ENCODE measurements at regions not wholly inside any gene's neighbourhood (a gene's known extent, or its start where the extent isn't known, plus 50 kb on each side); places are given as distances from the start of the nearest gene placed in this dataset.

DNA sequence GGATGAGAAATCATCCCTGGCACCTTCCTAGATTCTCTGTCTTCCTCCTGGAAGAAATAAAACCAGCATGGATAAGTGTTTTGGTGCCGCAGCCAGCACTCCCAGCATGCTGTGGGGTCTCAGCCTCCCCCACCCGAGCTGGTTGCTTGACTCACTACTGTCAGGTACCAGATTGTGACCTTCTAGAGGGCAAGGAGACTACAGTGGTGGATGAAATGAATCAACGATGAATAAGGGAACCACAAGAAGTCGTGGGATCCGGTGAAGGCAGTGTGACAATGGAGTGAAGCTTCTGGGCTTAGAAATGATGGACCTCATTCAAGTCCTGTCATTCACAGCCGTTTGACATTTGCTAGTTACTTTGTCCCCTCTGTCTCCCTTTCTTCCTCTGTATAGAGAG lies 50.2 kb upstream of the SLCO3A1 start:
- Histone ChIP-seq H3K4me1 (ENCODE audit: control insufficient read depth, insufficient read depth, low read length) (no peaks in the 10 kb centered on the region), H3K9ac (ENCODE audit: control insufficient read depth, insufficient read depth, low read length) (no peak overlapping the region), H3K9me3 (replicated peaks; ENCODE audit: control insufficient read depth, insufficient read depth, low read length) (no peaks in the 10 kb centered on the region), H3K27me3 (replicated peaks in 1 of 2; ENCODE audit: control insufficient read depth in 2 of 2, insufficient read depth in 2 of 2, low read length in 1 of 2) (no peaks in the 10 kb centered on the region), H2AFZ (ENCODE audit: control insufficient read depth, low read depth, low read length) (no peak overlapping the region), H4K20me1 (ENCODE audit: control insufficient read depth, insufficient read depth) (no peaks in the 10 kb centered on the region), H3K27ac (ENCODE audit: control insufficient read depth, insufficient read depth) (no peak overlapping the region), H3K4me2 (ENCODE audit: control insufficient read depth, insufficient read depth) (no peak overlapping the region), H3K4me3 (no peak overlapping the region), H3K79me2 (ENCODE audit: control insufficient read depth, insufficient read depth, low read length) (no peaks in the 10 kb centered on the region), H3K36me3 (ENCODE audit: control insufficient read depth in 2 of 2, insufficient read depth in 2 of 2, low read length in 1 of 2) (no peaks in the 10 kb centered on the region)
- ChIA-PET CTCF (no interaction called here), POLR2A (no interaction called here), SMC1A (ENCODE audit: uncharacterized antibody, unreplicated experiment) (no interaction called here), RAD21 (ENCODE audit: unreplicated experiment) (no interaction called here)
- DNase-seq (ENCODE audit: low read depth, low spot score), result no peak
- FAIRE-seq, result no peak
- ATAC-seq, result no peak
- TF ChIP-seq TCF12 (IDR thresholded peaks at IDR 0.05; ENCODE audit: low read depth, low read length), result no peak
- no peak for TF ChIP-seq YY1 (IDR thresholded peaks at IDR 0.05; ENCODE audit: low read depth, low read length)
- TF ChIP-seq JUNB (IDR thresholded peaks at IDR 0.05), result no peak
- TF ChIP-seq, protein P1, sequence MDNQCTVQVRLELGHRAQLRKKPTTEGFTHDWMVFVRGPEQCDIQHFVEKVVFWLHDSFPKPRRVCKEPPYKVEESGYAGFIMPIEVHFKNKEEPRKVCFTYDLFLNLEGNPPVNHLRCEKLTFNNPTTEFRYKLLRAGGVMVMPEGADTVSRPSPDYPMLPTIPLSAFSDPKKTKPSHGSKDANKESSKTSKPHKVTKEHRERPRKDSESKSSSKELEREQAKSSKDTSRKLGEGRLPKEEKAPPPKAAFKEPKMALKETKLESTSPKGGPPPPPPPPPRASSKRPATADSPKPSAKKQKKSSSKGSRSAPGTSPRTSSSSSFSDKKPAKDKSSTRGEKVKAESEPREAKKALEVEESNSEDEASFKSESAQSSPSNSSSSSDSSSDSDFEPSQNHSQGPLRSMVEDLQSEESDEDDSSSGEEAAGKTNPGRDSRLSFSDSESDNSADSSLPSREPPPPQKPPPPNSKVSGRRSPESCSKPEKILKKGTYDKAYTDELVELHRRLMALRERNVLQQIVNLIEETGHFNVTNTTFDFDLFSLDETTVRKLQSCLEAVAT (IDR thresholded peaks at IDR 0.05), result no peak
- TF ChIP-seq SMARCA5 (IDR thresholded peaks at IDR 0.05), result no peak
- TF ChIP-seq BACH1 (IDR thresholded peaks at IDR 0.05; ENCODE audit: borderline replicate concordance), result no peak
- TF ChIP-seq TCF3 (IDR thresholded peaks at IDR 0.05; ENCODE audit: borderline replicate concordance, insufficient read depth, low read depth, low read length), result no peak
- TF ChIP-seq HCFC1 (IDR thresholded peaks at IDR 0.05; ENCODE audit: low read length), result no peak
- TF ChIP-seq ZNF24 (IDR thresholded peaks at IDR 0.05), result no peak
- no peak for TF ChIP-seq CHD2 (IDR thresholded peaks at IDR 0.05; ENCODE audit: borderline replicate concordance, low read depth, low read length)
- TF ChIP-seq, protein P2, sequence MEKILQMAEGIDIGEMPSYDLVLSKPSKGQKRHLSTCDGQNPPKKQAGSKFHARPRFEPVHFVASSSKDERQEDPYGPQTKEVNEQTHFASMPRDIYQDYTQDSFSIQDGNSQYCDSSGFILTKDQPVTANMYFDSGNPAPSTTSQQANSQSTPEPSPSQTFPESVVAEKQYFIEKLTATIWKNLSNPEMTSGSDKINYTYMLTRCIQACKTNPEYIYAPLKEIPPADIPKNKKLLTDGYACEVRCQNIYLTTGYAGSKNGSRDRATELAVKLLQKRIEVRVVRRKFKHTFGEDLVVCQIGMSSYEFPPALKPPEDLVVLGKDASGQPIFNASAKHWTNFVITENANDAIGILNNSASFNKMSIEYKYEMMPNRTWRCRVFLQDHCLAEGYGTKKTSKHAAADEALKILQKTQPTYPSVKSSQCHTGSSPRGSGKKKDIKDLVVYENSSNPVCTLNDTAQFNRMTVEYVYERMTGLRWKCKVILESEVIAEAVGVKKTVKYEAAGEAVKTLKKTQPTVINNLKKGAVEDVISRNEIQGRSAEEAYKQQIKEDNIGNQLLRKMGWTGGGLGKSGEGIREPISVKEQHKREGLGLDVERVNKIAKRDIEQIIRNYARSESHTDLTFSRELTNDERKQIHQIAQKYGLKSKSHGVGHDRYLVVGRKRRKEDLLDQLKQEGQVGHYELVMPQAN (conservative IDR thresholded peaks at IDR 0.05), result no peak
- no peak for TF ChIP-seq PAX5 (IDR thresholded peaks at IDR 0.05; ENCODE audit: borderline replicate concordance, low read depth, low read length)
- TF ChIP-seq PML (IDR thresholded peaks at IDR 0.05; ENCODE audit: low read length), result no peak
- TF ChIP-seq, protein P3, sequence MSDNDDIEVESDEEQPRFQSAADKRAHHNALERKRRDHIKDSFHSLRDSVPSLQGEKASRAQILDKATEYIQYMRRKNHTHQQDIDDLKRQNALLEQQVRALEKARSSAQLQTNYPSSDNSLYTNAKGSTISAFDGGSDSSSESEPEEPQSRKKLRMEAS (IDR thresholded peaks at IDR 0.05; ENCODE audit: low read depth, low read length), result no peak
- TF ChIP-seq, protein P4, sequence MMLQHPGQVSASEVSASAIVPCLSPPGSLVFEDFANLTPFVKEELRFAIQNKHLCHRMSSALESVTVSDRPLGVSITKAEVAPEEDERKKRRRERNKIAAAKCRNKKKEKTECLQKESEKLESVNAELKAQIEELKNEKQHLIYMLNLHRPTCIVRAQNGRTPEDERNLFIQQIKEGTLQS (IDR thresholded peaks at IDR 0.05; ENCODE audit: borderline replicate concordance, extremely low read depth, low read depth, low read length), result no peak
- TF ChIP-seq NFXL1 (IDR thresholded peaks at IDR 0.05; ENCODE audit: borderline replicate concordance), result no peak
- TF ChIP-seq HDAC2 (IDR thresholded peaks at IDR 0.05), result no peak
- intact Hi-C loops (cut with micrococcal nuclease; ENCODE audit: unreplicated experiment) (no loop called here), in situ Hi-C loops (cut with MboI) (no loop called here)
- WGBS (ENCODE audit: insufficient coverage, insufficient replicate concordance, low lambda C conversion rate, missing lambda C conversion rate), result 0% methylated on average over 6 of the region's 6 CpGs
- BruUV-seq (replicated peaks), result no TSS peak
